Hematopoietic multipotent progenitor cell treated with erythropoietin and hydrocortisone succinate and interleukin-3 and kit ligand, for 4 days (in vitro differentiated cells): ENCODE measurements at regions not wholly inside any gene's neighbourhood (a gene's known extent, or its start where the extent isn't known, plus 50 kb on each side); places are given as distances from the start of the nearest gene placed in this dataset.
"Not testable (repeated sequence)": the region's sequence is repeated elsewhere in the genome, so short reads cannot be mapped to it uniquely, and the experiment has no call there.

Experiments
- DNase-seq: peaks from one replicate; pipeline ENCODE4 v3.0.0-alpha.2; 2015

GRCh38 chr6:137810554-137811120 is 56.4 kb upstream of the TNFAIP3 start:
- peak; percentile 43 for DNase-seq

DNA sequence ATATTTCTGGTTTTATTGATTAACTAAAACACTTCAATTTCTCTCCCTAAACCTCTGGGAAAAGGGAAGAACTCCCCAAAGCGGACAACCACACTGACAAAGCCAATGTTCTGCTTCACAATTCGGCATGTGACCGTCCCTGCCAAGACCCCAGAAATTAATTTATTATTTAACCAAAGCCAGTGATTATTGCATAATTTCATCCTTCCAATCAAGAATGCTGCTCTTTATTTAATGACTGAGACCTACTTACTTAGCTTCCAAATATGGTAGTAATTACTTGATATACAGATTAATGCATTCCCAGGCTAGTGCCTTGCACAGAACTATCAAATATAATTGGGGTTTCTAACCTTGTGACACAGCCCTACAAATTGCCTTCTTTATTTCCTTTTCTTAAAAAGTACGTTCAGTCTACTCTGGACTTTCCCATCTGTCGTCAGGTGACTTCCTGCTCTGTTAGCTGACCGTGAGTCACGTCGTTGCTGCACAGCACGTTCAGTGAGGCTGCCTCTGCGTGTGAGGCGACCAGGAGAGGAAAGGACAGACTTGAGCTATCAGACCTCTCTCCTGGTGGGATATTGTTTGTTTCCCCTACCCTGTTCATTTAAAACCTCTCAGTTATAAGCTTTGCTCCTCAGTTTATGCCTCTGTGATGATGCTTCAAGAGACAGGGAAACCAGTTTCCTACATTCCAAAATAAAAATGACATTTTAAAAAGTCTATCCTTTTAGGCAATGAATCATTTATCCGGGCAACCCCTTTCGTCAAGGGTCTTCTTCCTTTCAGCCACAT is 55.7 kb upstream of the TNFAIP3 start:
- DNase-seq = peak; percentile 81

GRCh38 chr6:137811916-137812553 is 55.0 kb upstream of the TNFAIP3 start:
- no peak for DNase-seq

DNA sequence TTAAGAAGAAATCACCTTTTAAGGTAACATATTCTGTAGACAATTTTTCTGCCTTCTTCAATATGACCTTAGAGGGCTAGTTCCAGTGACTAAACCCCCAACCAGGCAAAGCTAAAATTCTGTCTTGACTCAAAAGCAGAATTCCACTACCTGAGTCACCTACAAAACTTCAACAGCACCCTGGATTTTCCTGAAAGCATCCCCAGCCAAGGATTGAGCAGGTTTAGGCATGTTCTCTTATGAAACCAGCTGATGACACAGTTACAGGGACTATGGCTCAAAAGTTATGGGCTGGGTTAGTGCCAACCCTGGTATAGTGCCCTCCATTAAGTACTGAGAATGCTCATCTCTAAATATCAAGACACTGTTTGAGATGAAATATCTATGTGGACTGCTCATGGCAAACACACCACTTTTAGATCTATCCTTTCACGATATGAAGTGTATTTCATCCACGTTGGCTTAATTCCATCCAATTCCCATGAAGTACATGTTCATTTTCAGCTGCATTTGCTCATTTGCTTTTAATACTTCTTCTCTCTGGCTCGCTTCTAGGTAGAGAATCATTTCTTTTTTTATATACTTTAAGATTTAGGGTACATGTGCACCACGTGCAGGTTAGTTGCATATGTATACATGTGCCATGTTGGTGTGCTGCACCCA is 53.6 kb upstream of the TNFAIP3 start:
- no peak for DNase-seq

- DNase-seq = not testable (repeated sequence)
These were observed 53.0 kb upstream of the TNFAIP3 start for GRCh38 chr6:137814030-137814429.

GRCh38 chr6:137815692-137816091 is 51.4 kb upstream of the TNFAIP3 start:
- DNase-seq = no peak

DNA sequence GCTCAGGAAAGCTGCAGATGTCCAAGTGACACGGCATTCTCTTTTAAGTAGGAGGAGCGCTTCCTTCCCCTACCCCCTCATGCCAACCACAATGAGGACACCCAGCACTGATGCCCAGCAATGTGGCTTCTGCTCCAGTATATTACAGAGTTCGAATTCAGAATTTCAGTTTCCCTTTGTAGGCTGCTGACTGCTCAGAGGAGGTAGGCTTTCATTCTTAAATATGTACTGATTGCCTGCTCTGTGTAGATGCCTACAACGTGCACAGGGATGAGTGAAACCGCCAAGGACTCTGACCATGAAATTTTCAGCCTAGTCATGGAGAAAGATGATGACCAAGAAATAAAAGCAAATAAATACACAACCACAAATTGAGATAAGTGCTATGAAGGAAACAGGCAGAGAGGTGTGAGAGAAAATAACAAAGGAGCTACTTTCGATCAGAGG is 50.9 kb upstream of the TNFAIP3 start:
- peak; percentile 49 for DNase-seq

GRCh38 chr6:137816688-137817618 is 50.1 kb upstream of the TNFAIP3 start:
- no peak for DNase-seq
